ENCODE measurements at regions not wholly inside any gene's neighbourhood (a gene's known extent, or its start where the extent isn't known, plus 50 kb on each side); places are given as distances from the start of the nearest gene placed in this dataset.

GRCh38 chr10:42942279-42942950, 134.5 kb upstream of the RET start:
- no peak for DNase-seq
- no peaks in the 10 kb centered on the region for H3K4me1 ChIP-seq (ENCODE audit: control insufficient read depth, insufficient read depth, low read length)
- H2BK20ac ChIP-seq (ENCODE audit: low read depth, low read length): no peak overlapping the region
- no peaks in the 10 kb centered on the region for H4K20me1 ChIP-seq (ENCODE audit: insufficient read depth, low read length)
- no peak overlapping the region for H3K4ac ChIP-seq (ENCODE audit: low read depth, low read length)
- no peak overlapping the region for H3K14ac ChIP-seq (replicated peaks; ENCODE audit: low read depth, low read length)
- in situ Hi-C loops (cut with MboI; ENCODE audit: low sequenced_read_pairs): no loop called here
- H3K27me3 ChIP-seq (ENCODE audit: control insufficient read depth, insufficient read depth, low read length): no peaks in the 10 kb centered on the region; the same call in 1 of the 2 replicates
- no peak overlapping the region for H2BK120ac ChIP-seq (ENCODE audit: low read depth, low read length)
- ATAC-seq (ENCODE audit: low read depth): no peak
- dilution Hi-C loops (cut with HindIII; ENCODE audit: low sequenced_read_pairs, unreplicated experiment): no loop called here
- no TSS peak for BruUV-seq (replicated peaks)
- TF ChIP-seq, protein P1, sequence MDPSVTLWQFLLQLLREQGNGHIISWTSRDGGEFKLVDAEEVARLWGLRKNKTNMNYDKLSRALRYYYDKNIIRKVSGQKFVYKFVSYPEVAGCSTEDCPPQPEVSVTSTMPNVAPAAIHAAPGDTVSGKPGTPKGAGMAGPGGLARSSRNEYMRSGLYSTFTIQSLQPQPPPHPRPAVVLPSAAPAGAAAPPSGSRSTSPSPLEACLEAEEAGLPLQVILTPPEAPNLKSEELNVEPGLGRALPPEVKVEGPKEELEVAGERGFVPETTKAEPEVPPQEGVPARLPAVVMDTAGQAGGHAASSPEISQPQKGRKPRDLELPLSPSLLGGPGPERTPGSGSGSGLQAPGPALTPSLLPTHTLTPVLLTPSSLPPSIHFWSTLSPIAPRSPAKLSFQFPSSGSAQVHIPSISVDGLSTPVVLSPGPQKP (IDR thresholded peaks at IDR 0.05; ENCODE audit: borderline replicate concordance, low read depth, low read length): no peak
- TF ChIP-seq CTCF (conservative IDR thresholded peaks at IDR 0.05; ENCODE audit: low read depth, low read length) (no peak), RAD21 (IDR thresholded peaks at IDR 0.05; ENCODE audit: low read length) (no peak), MXI1 (IDR thresholded peaks at IDR 0.05; ENCODE audit: borderline replicate concordance, low read depth, low read length) (no peak), POLR2A (IDR thresholded peaks at IDR 0.05; ENCODE audit: low read depth, low read length) (no peak)
- POLR2A ChIA-PET (ENCODE audit: unreplicated experiment): no interaction called here
- no peak overlapping the region for H3K9ac ChIP-seq (ENCODE audit: low read depth, low read length)
- H4K91ac ChIP-seq (ENCODE audit: insufficient read depth, low read depth, low read length): no peak overlapping the region
- H4K5ac ChIP-seq (ENCODE audit: low read depth, low read length): no peak overlapping the region
- no peak overlapping the region for H3K18ac ChIP-seq (ENCODE audit: low read depth, low read length)
- no peak overlapping the region for H4K8ac ChIP-seq (ENCODE audit: low read depth in 2 of 2, low read length in 2 of 2)
- no peak overlapping the region for H3K4me2 ChIP-seq (ENCODE audit: low read depth, low read length)
- no peak overlapping the region for H3K4me3 ChIP-seq (ENCODE audit: insufficient read depth, low read depth, low read length)
- no peaks in the 10 kb centered on the region for H3K36me3 ChIP-seq (ENCODE audit: control insufficient read depth, insufficient read depth, low read length)
- H2BK5ac ChIP-seq (ENCODE audit: low read depth, low read length, poor library complexity, severe bottlenecking): no peak overlapping the region
- H2AFZ ChIP-seq (replicated peaks; ENCODE audit: low read length, poor library complexity): no peak overlapping the region
- peaks cover 2% of the 10 kb centered on the region; the same call in 1 of the 2 replicates for H3K9me1 ChIP-seq (ENCODE audit: insufficient read depth, low read length)
- CTCF ChIA-PET: no interaction called here
- H2BK15ac ChIP-seq (ENCODE audit: low read depth, low read length): no peak overlapping the region
- no peak overlapping the region for H2AK9ac ChIP-seq (replicated peaks; ENCODE audit: low read depth, low read length, poor library complexity)
- H3K27ac ChIP-seq (ENCODE audit: insufficient read depth, low read length): no peak overlapping the region
- no peaks in the 10 kb centered on the region for H3K9me3 ChIP-seq (ENCODE audit: control insufficient read depth, insufficient read depth, low read length)
- H3K56ac ChIP-seq (ENCODE audit: extremely low read depth, insufficient read depth, low read length): no peak overlapping the region
- no peak overlapping the region for H3K23ac ChIP-seq (ENCODE audit: low read depth, low read length)
- no peak overlapping the region for H2AK5ac ChIP-seq (ENCODE audit: low read depth, low read length)
- H3K79me1 ChIP-seq (ENCODE audit: low read depth in 1 of 2, low read length in 2 of 2): no peaks in the 10 kb centered on the region
- 43% methylated on average over 3 of the region's 7 CpGs; no CpG with 5 or more reads in 1 of the 2 experiments for WGBS, 2 experiments (ENCODE audit: extremely low coverage in 2 of 2, insufficient read length in 1 of 2)
- intact Hi-C loops (cut with micrococcal nuclease): no loop called here

Data from IMR-90 (cell line).